ENCODE measurements at regions not wholly inside any gene's neighbourhood (a gene's known extent, or its start where the extent isn't known, plus 50 kb on each side); places are given as distances from the start of the nearest gene placed in this dataset.
"Not testable (repeated sequence)": the region's sequence is repeated elsewhere in the genome, so short reads cannot be mapped to it uniquely, and the experiment has no call there.

DNA sequence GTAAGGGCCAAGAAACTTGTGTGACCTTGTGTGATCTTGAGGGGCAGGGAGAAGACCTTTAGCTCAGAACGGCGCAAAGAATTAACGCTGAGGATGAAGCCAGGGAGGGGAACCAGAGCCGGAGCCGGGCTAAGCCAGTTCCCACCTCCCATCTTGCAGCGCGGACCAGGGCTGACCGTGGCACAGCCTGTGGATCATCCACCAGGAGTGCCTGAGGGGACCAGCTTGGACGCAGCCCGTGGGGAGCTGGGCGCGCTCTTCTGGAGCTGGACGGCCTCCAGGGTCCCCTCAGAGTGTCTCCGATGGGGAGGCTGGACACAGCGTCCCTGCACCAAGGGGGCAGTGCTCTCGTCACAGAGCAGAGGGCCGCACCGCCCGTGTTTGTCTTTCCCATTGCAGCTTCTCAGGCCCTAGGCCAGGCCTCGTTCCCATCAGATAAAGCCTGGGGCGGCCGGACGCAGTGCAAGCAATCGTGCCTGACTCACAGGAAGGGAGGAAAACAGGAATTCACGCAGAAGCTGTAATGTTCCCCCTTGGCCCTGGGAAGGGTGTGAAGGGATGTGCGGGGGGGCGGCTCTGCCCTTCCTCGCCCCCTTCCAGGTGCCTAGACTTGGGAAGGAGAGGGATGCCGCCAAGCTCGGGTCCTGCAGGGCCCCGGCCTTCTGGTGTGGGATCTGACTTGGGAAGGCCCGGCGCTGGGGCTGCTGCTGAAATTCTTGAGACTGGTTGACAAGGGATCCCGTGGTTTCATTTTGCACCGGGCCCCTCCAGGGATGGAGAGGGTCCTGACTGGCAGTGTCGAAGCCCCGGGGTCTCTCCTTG, 144.9 kb downstream of the NPIPB11 start (continued):
- TF ChIP-seq KDM1A (CRISPR knock-in tag; IDR thresholded peaks at IDR 0.05) (0 out of 2 replicates have a peak, but pooled peaks have one; percentile 30), GATAD2A (CRISPR knock-in tag; IDR thresholded peaks at IDR 0.05) (peak; percentile 72), KLF16 (CRISPR knock-in tag; IDR thresholded peaks at IDR 0.05) (peak in 1 of 2 experiments; percentile 54; a peak in 1 of 4 replicates), FOXA1 (CRISPR knock-in tag; IDR thresholded peaks at IDR 0.05) (peak; percentile 76), ELF3 (CRISPR knock-in tag; IDR thresholded peaks at IDR 0.05) (peak; percentile 39), MAX (IDR thresholded peaks at IDR 0.05) (peak; percentile 32; the same call in 1 of the 2 replicates), ZSCAN25 (CRISPR knock-in tag; IDR thresholded peaks at IDR 0.05) (peak; percentile 57; the same call in 1 of the 2 replicates), NFATC3 (CRISPR knock-in tag; IDR thresholded peaks at IDR 0.05) (0 out of 2 replicates have a peak, but pooled peaks have one; percentile 38), ZNF337 (CRISPR knock-in tag; IDR thresholded peaks at IDR 0.05; ENCODE audit: borderline replicate concordance, low read depth) (0 out of 2 replicates have a peak, but pooled peaks have one; percentile 53), SP4 (CRISPR knock-in tag; IDR thresholded peaks at IDR 0.05) (peak; percentile 45; the same call in 1 of the 2 replicates), MTA1 (CRISPR knock-in tag; IDR thresholded peaks at IDR 0.05; ENCODE audit: borderline replicate concordance) (peak; percentile 80; the same call in 1 of the 2 replicates), LCORL (CRISPR knock-in tag; IDR thresholded peaks at IDR 0.05) (peak; percentile 43; the same call in 1 of the 2 replicates), ZNF782 (CRISPR knock-in tag; IDR thresholded peaks at IDR 0.05; ENCODE audit: borderline replicate concordance) (0 out of 2 replicates have a peak, but pooled peaks have one; percentile 37), ZNF274 (CRISPR knock-in tag; IDR thresholded peaks at IDR 0.05) (peak; percentile 80), MXD3 (CRISPR knock-in tag; IDR thresholded peaks at IDR 0.05) (peak; percentile 70; the same call in 1 of the 2 replicates), RARA (CRISPR knock-in tag; IDR thresholded peaks at IDR 0.05) (peak; percentile 80), HOXD1 (CRISPR knock-in tag; IDR thresholded peaks at IDR 0.05) (peak; percentile 43; the same call in 1 of the 2 replicates), NCOA2 (CRISPR knock-in tag; IDR thresholded peaks at IDR 0.05) (peak; percentile 57; the same call in 1 of the 2 replicates), NONO (CRISPR knock-in tag; conservative IDR thresholded peaks at IDR 0.05) (peak; percentile 49; the same call in 1 of the 2 replicates), TP53 (CRISPR knock-in tag; conservative IDR thresholded peaks at IDR 0.05) (peak; percentile 89), FOXO1 (CRISPR knock-in tag; IDR thresholded peaks at IDR 0.05) (peak; percentile 31; the same call in 1 of the 2 replicates), ZNF724P (CRISPR knock-in tag; IDR thresholded peaks at IDR 0.05; ENCODE audit: borderline replicate concordance) (0 out of 2 replicates have a peak, but pooled peaks have one; percentile 39)
- TF ChIP-seq FOXA1, LCORL, NONO (IDR thresholded peaks at IDR 0.05): not testable (repeated sequence)
- TF ChIP-seq, protein P1, sequence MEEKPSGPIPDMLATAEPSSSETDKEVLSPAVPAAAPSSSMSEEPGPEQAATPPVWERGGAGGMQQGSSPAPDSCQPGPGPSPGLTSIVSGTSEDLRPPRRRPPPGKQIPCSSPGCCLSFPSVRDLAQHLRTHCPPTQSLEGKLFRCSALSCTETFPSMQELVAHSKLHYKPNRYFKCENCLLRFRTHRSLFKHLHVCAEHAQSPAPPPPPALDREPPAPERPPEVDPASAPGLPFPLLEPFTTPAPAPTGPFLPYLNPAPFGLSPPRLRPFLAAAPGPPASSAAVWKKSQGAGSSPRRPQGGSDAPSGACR (CRISPR knock-in tag; IDR thresholded peaks at IDR 0.05), result peak; percentile 64; the same call in 1 of the 2 replicates
- TF ChIP-seq, protein P2, sequence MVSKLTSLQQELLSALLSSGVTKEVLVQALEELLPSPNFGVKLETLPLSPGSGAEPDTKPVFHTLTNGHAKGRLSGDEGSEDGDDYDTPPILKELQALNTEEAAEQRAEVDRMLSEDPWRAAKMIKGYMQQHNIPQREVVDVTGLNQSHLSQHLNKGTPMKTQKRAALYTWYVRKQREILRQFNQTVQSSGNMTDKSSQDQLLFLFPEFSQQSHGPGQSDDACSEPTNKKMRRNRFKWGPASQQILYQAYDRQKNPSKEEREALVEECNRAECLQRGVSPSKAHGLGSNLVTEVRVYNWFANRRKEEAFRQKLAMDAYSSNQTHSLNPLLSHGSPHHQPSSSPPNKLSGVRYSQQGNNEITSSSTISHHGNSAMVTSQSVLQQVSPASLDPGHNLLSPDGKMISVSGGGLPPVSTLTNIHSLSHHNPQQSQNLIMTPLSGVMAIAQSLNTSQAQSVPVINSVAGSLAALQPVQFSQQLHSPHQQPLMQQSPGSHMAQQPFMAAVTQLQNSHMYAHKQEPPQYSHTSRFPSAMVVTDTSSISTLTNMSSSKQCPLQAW (CRISPR knock-in tag; IDR thresholded peaks at IDR 0.05), result 0 out of 2 replicates have a peak, but pooled peaks have one; percentile 44

Data from HepG2 (cell line).